Loucy (cell line): ENCODE measurements at regions not wholly inside any gene's neighbourhood (a gene's known extent, or its start where the extent isn't known, plus 50 kb on each side); places are given as distances from the start of the nearest gene placed in this dataset.

Experiments
- H2AFZ ChIP-seq: fragments of 200-600 bp; sonication (generic); 2 replicates; pipeline ENCODE4 v1.6.0; 2016; ENCODE audit warnings: antibody characterized with exemption, mild to moderate bottlenecking, low read length, moderate library complexity
- H3F3A ChIP-seq: fragments of 200-600 bp; 2 replicates; pipeline ENCODE4 v1.6.0; 2016; ENCODE audit warnings: antibody characterized with exemption, low read depth, mild to moderate bottlenecking
- H3K27me3 ChIP-seq: fragments of 200-600 bp; sonication (generic); 2 replicates; pipeline ENCODE4 v1.6.1; 2014; ENCODE audit warnings: low read length, mild to moderate bottlenecking; ENCODE audit not compliant: insufficient read depth, poor library complexity, severe bottlenecking
- H3K36me3 ChIP-seq: fragments of 200-600 bp; sonication (generic); 2 replicates; pipeline ENCODE4 v1.6.1; 2016; ENCODE audit warnings: low read length; ENCODE audit not compliant: insufficient read depth
- H3K4me1 ChIP-seq: fragments of 200-600 bp; sonication (generic); 2 replicates; pipeline ENCODE4 v1.5.1; 2014; ENCODE audit warnings: low read length, mild to moderate bottlenecking; ENCODE audit not compliant: insufficient read depth, poor library complexity, severe bottlenecking
- H3K4me2 ChIP-seq: fragments of 200-600 bp; sonication (generic); 2 replicates; pipeline ENCODE4 v1.6.0; 2014; ENCODE audit warnings: antibody characterized with exemption, low read length, low read depth, mild to moderate bottlenecking; ENCODE audit not compliant: poor library complexity, severe bottlenecking
- H3K4me3 ChIP-seq: fragments of 200-600 bp; sonication (generic); 2 replicates; pipeline ENCODE4 v1.5.1; 2014; ENCODE audit warnings: low read length, mild to moderate bottlenecking, mixed read lengths; ENCODE audit not compliant: poor library complexity, severe bottlenecking
- H3K79me2 ChIP-seq: fragments of 200-600 bp; sonication (generic); 2 replicates; pipeline ENCODE4 v1.6.1; 2014; ENCODE audit warnings: low read length; ENCODE audit not compliant: insufficient read depth
- H3K9ac ChIP-seq: fragments of 200-600 bp; sonication (generic); 2 replicates; pipeline ENCODE4 v1.6.0; 2014; ENCODE audit warnings: mild to moderate bottlenecking, low read depth, low read length, moderate library complexity; ENCODE audit not compliant: poor library complexity, severe bottlenecking
- H3K9me2 ChIP-seq: fragments of 200-600 bp; sonication (generic); replicated peaks from 2 replicates; pipeline ENCODE4 v1.6.1; 2016; ENCODE audit warnings: low read depth, low read length, mixed read lengths
- H3K9me3 ChIP-seq: fragments of 200-600 bp; sonication (generic); 2 replicates; pipeline ENCODE4 v1.6.1; 2014; ENCODE audit warnings: mild to moderate bottlenecking, antibody characterized with exemption, low read length, low read depth; ENCODE audit not compliant: insufficient read depth
- H4K20me1 ChIP-seq: fragments of 200-600 bp; sonication (generic); 2 replicates; pipeline ENCODE4 v1.6.0; 2014; ENCODE audit warnings: antibody characterized with exemption, low read length, mild to moderate bottlenecking; ENCODE audit not compliant: insufficient read depth, poor library complexity, severe bottlenecking
- EZH2phosphoT487 ChIP-seq: fragments of 200-600 bp; IDR thresholded peaks from 2 replicates; pipeline ENCODE4 v1.6.1; 2018; ENCODE audit warnings: antibody characterized with exemption, mild to moderate bottlenecking, moderate library complexity, borderline replicate concordance
- TF ChIP-seq, protein P1 (sequence below): fragments of 200-600 bp; sonication (generic); conservative IDR thresholded peaks from 2 replicates; pipeline ENCODE4 v1.5.1; 2014; ENCODE audit warnings: mild to moderate bottlenecking, antibody characterized with exemption, low read length

GRCh38 chr7:130950741-130951140, 216.7 kb upstream of the KLF14 start:
- Histone ChIP-seq H4K20me1 (peaks cover 15% of the 10 kb centered on the region), H3K79me2 (peaks cover 71% of the 10 kb centered on the region), H3K4me3 (no peak overlapping the region), H3K27me3 (no peaks in the 10 kb centered on the region), H3F3A (no peaks in the 10 kb centered on the region), H3K9me2 (no peaks in the 10 kb centered on the region), H3K4me2 (no peak overlapping the region), H3K36me3 (no peaks in the 10 kb centered on the region; the same call in 1 of the 2 replicates), H3K9me3 (no peaks in the 10 kb centered on the region), H2AFZ (no peak overlapping the region), H3K9ac (no peak overlapping the region), H3K4me1 (peaks cover 12% of the 10 kb centered on the region)
- TF ChIP-seq, protein P1, sequence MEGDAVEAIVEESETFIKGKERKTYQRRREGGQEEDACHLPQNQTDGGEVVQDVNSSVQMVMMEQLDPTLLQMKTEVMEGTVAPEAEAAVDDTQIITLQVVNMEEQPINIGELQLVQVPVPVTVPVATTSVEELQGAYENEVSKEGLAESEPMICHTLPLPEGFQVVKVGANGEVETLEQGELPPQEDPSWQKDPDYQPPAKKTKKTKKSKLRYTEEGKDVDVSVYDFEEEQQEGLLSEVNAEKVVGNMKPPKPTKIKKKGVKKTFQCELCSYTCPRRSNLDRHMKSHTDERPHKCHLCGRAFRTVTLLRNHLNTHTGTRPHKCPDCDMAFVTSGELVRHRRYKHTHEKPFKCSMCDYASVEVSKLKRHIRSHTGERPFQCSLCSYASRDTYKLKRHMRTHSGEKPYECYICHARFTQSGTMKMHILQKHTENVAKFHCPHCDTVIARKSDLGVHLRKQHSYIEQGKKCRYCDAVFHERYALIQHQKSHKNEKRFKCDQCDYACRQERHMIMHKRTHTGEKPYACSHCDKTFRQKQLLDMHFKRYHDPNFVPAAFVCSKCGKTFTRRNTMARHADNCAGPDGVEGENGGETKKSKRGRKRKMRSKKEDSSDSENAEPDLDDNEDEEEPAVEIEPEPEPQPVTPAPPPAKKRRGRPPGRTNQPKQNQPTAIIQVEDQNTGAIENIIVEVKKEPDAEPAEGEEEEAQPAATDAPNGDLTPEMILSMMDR: no peak
- TF ChIP-seq EZH2phosphoT487: no peak

DNA sequence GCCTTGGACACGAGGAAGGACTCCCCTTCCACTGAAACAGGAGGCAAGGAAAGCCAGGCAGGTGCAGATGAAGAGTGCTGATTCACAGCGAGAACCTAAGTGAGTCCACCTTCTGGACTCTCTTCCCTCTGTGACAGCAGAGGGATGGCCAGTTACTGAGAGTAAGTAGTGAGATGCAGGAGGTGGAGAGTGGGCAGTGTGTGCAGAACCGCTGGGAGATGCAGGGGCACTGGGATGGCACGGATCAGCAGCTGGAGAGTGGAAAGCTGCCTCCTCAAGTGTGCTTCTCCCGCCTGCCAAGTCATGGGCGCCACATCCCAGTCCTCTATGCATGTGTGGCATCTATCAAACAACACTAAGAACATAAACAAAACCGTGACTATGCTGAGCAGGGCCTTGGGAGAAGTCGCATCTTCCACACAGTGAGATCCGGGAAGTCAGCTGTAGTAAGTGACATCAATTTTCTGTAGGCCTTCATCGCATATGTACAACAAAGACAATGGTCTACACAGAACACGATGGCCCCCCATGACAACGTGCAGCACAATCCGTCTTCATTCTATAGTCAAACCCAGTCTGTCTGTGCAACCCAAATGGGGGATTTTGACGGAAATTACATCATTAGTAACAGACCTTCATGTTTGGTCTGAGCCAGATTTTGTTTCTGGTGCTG, 217.4 kb upstream of the KLF14 start:
- Histone ChIP-seq H3F3A (no peaks in the 10 kb centered on the region), H3K4me1 (peaks cover 19% of the 10 kb centered on the region), H3K4me2 (no peak overlapping the region), H3K4me3 (no peak overlapping the region), H4K20me1 (peaks cover 15% of the 10 kb centered on the region), H3K27me3 (no peaks in the 10 kb centered on the region), H3K9me3 (no peaks in the 10 kb centered on the region), H3K36me3 (no peaks in the 10 kb centered on the region; the same call in 1 of the 2 replicates), H3K9ac (no peak overlapping the region), H3K79me2 (peaks cover 71% of the 10 kb centered on the region), H2AFZ (no peak overlapping the region), H3K9me2 (no peaks in the 10 kb centered on the region)
- TF ChIP-seq, protein P1: no peak

DNA sequence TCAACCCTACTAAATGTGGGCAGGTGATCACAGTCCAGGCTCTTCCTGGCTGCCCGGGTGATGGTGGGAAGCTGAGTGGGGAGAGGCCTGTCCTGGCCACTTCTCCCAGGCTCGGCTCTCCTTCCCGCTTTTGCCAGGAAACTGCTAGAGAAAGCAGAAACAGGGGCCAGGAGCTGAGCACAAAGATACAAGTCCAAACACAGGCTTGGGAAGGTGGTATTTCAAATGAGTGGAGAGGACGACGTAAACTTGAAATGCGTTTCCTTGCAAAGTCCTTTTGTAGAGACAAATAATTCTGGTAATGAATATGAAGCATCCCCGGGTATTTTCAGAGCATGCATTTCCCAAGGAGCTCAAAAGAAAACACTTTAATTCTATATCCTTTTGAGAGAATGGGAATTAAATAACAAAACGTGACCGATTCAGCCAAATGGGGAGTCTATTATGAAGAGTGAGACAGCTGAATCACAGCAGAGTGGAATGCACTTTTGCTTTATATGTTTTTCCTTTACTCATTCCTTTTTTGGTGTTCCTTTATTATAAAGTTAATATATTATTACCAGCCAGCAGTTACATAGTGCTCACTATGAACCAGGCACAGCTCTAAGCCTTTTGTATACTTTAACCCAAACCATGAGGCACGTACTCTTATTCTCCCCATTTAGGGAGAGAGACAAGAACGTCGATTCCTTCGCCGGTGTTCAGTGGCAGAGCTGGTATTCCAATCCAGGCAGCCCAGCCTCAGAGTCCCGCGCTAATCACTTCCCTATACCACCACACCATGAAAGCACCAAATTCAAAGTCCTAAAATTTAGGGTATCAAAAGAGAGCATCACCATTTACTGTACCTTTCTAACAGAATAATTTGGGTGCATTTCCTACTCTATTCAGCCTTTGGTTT, 218.2 kb upstream of the KLF14 start:
- Histone ChIP-seq H3K36me3 (no peaks in the 10 kb centered on the region; the same call in 1 of the 2 replicates), H3K4me3 (no peak overlapping the region), H3F3A (no peaks in the 10 kb centered on the region), H3K9me2 (no peaks in the 10 kb centered on the region), H3K27me3 (no peaks in the 10 kb centered on the region), H3K4me1 (peaks cover 27% of the 10 kb centered on the region), H4K20me1 (peaks cover 13% of the 10 kb centered on the region), H3K4me2 (no peak overlapping the region), H3K9me3 (no peaks in the 10 kb centered on the region), H3K9ac (no peak overlapping the region), H3K79me2 (peaks cover 71% of the 10 kb centered on the region), H2AFZ (no peak overlapping the region)
- TF ChIP-seq, protein P1: no peak
- TF ChIP-seq EZH2phosphoT487: no peak
